Trophoblast cell (in vitro differentiated cells and primary cell): ENCODE measurements at regions not wholly inside any gene's neighbourhood (a gene's known extent, or its start where the extent isn't known, plus 50 kb on each side); places are given as distances from the start of the nearest gene placed in this dataset.

Experiments
- DNase-seq, 2 donors: peaks; one replicate each; pipeline ENCODE4 v3.0.0-alpha.2; 2016
- H2AFZ ChIP-seq: 2 replicates; pipeline ENCODE4 v1.6.1; 2013; ENCODE audit warnings: low read length, moderate library complexity, mild to moderate bottlenecking; ENCODE audit not compliant: insufficient read depth, poor library complexity
- H2AK5ac ChIP-seq: 2 replicates; pipeline ENCODE4 v1.6.1; 2013; ENCODE audit warnings: mild to moderate bottlenecking, low read length
- H2BK120ac ChIP-seq: 2 replicates; pipeline ENCODE4 v1.6.1; 2013; ENCODE audit warnings: low read length, mild to moderate bottlenecking, moderate library complexity; ENCODE audit not compliant: insufficient read depth, poor library complexity
- H2BK12ac ChIP-seq: 2 replicates; pipeline ENCODE4 v1.6.1; 2013; ENCODE audit warnings: mild to moderate bottlenecking, low read length, moderate library complexity
- H2BK5ac ChIP-seq: 2 replicates; pipeline ENCODE4 v1.6.1; 2013; ENCODE audit warnings: low read length, low read depth, moderate library complexity, mild to moderate bottlenecking; ENCODE audit not compliant: poor library complexity
- H3K14ac ChIP-seq: 2 replicates; pipeline ENCODE4 v1.6.1; 2013; ENCODE audit warnings: mild to moderate bottlenecking, low read length
- H3K18ac ChIP-seq: 2 replicates; pipeline ENCODE4 v1.6.1; 2013; ENCODE audit warnings: mild to moderate bottlenecking, low read length
- H3K23ac ChIP-seq: 2 replicates; pipeline ENCODE4 v1.6.1; 2013; ENCODE audit warnings: low read length
- H3K27ac ChIP-seq: 2 replicates; pipeline ENCODE4 v1.5.1; 2013; ENCODE audit warnings: low read depth, mild to moderate bottlenecking, inconsistent platforms, low read length, moderate library complexity
- H3K27me3 ChIP-seq: 2 replicates; pipeline ENCODE4 v1.6.1; 2013; ENCODE audit warnings: inconsistent platforms, mild to moderate bottlenecking, low read length, moderate library complexity; ENCODE audit not compliant: insufficient read depth
- H3K36me3 ChIP-seq, 2 experiments: 1 replicate in 1 of 2; 2 replicates in 1 of 2; pipeline ENCODE4 v1.6.1; 2013; ENCODE audit warnings: low read length in 2 of 2, mild to moderate bottlenecking in 2 of 2, moderate library complexity in 1 of 2; ENCODE audit not compliant: insufficient read depth in 2 of 2, control insufficient read depth in 1 of 2
- H3K4ac ChIP-seq: 2 replicates; pipeline ENCODE4 v1.6.1; 2013; ENCODE audit warnings: low read depth, mild to moderate bottlenecking, low read length, moderate library complexity
- H3K4me1 ChIP-seq, 2 experiments: 1 replicate in 1 of 2; 2 replicates in 1 of 2; pipeline ENCODE4 v1.6.1; 2013; ENCODE audit warnings: low read length in 2 of 2, mild to moderate bottlenecking in 2 of 2, moderate library complexity in 1 of 2; ENCODE audit not compliant: insufficient read depth in 2 of 2, control insufficient read depth in 1 of 2
- H3K4me2 ChIP-seq: 2 replicates; pipeline ENCODE4 v1.6.1; 2013; ENCODE audit warnings: inconsistent platforms, mild to moderate bottlenecking, low read length, moderate library complexity
- H3K4me3 ChIP-seq: 2 replicates; pipeline ENCODE4 v1.5.1; 2013; ENCODE audit warnings: mild to moderate bottlenecking, low read depth, low read length, inconsistent platforms
- H3K79me1 ChIP-seq: one replicate; pipeline ENCODE4 v1.6.1; 2013; ENCODE audit warnings: low read length
- H3K79me2 ChIP-seq: 2 replicates; pipeline ENCODE4 v1.6.1; 2013; ENCODE audit warnings: low read length, mild to moderate bottlenecking; ENCODE audit not compliant: control insufficient read depth, insufficient read depth, poor library complexity
- H3K9ac ChIP-seq: 2 replicates; pipeline ENCODE4 v1.6.1; 2013; ENCODE audit warnings: mild to moderate bottlenecking, low read length
- H3K9me3 ChIP-seq: 2 replicates; pipeline ENCODE4 v1.6.1; 2013; ENCODE audit warnings: low read depth, mild to moderate bottlenecking, control low read depth, inconsistent platforms, low read length; ENCODE audit not compliant: insufficient read depth
- H4K12ac ChIP-seq: 2 replicates; pipeline ENCODE4 v1.6.1; 2013; ENCODE audit warnings: low read depth, mild to moderate bottlenecking, low read length, moderate library complexity
- H4K8ac ChIP-seq: 2 replicates; pipeline ENCODE4 v1.6.1; 2013; ENCODE audit warnings: low read depth, mild to moderate bottlenecking, low read length, moderate library complexity
- H4K91ac ChIP-seq: one replicate; pipeline ENCODE4 v1.6.1; 2013; ENCODE audit warnings: low read depth, mild to moderate bottlenecking, low read length, moderate library complexity
- WGBS: extraction: QIAGEN DNeasy Blood & Tissue Kit; methylation state at CpG from one replicate; pipeline ENCODE4 v1.1.7; 2013; ENCODE audit warnings: missing lambda C conversion rate; ENCODE audit not compliant: insufficient read length, insufficient coverage; ENCODE audit errors: extremely low coverage; 5-methylcytosine and 5-hydroxymethylcytosine counted together

GRCh38 chr13:70235565-70235964 is 127.3 kb upstream of the KLHL1 start:
- no peak overlapping the region for H3K27ac ChIP-seq
- H3K4me1 ChIP-seq = no peaks in the 10 kb centered on the region
- no peaks in the 10 kb centered on the region for H3K36me3 ChIP-seq
- no peak overlapping the region for H3K18ac ChIP-seq
- H3K79me1 ChIP-seq = no peaks in the 10 kb centered on the region
- H3K4me3 ChIP-seq = no peak overlapping the region
- no peak for DNase-seq
- H4K91ac ChIP-seq = no peak overlapping the region
- H3K4me2 ChIP-seq = no peak overlapping the region
- no peak overlapping the region for H4K12ac ChIP-seq
- H3K79me2 ChIP-seq = no peaks in the 10 kb centered on the region
- H3K9me3 ChIP-seq = peaks cover 3% of the 10 kb centered on the region
- no peak overlapping the region for H3K4ac ChIP-seq
- H3K9ac ChIP-seq = no peak overlapping the region
- H2BK12ac ChIP-seq = no peak overlapping the region
- no peak overlapping the region for H2AFZ ChIP-seq
- no peak overlapping the region for H3K14ac ChIP-seq
- H4K8ac ChIP-seq = no peak overlapping the region
- H2BK120ac ChIP-seq = no peak overlapping the region
- no peak overlapping the region for H2BK5ac ChIP-seq
- H3K23ac ChIP-seq = no peak overlapping the region
- no CpG with 5 or more reads among the region's 2 CpGs for WGBS
- H2AK5ac ChIP-seq = no peak overlapping the region
- H3K27me3 ChIP-seq = no peaks in the 10 kb centered on the region

- Histone ChIP-seq H3K79me2 (no peaks in the 10 kb centered on the region), H3K4me2 (no peak overlapping the region), H2BK120ac (no peak overlapping the region), H2BK5ac (no peak overlapping the region), H3K9me3 (no peaks in the 10 kb centered on the region), H2BK12ac (no peak overlapping the region), H3K23ac (no peak overlapping the region), H3K4ac (no peak overlapping the region), H3K4me1 (no peaks in the 10 kb centered on the region), H3K14ac (no peak overlapping the region), H2AFZ (no peak overlapping the region), H3K27ac (no peak overlapping the region), H4K8ac (no peak overlapping the region), H3K9ac (no peak overlapping the region), H2AK5ac (no peak overlapping the region), H3K18ac (no peak overlapping the region), H3K4me3 (no peak overlapping the region), H3K79me1 (no peaks in the 10 kb centered on the region), H4K12ac (no peak overlapping the region), H3K36me3 (no peaks in the 10 kb centered on the region), H4K91ac (no peak overlapping the region), H3K27me3 (no peaks in the 10 kb centered on the region)
- no peak for DNase-seq
- WGBS = no CpG with 5 or more reads among the region's 6 CpGs
These were observed 115.7 kb upstream of the KLHL1 start for GRCh38 chr13:70223911-70224310.

- H2AFZ ChIP-seq = no peak overlapping the region
- no peak overlapping the region for H2BK120ac ChIP-seq
- no peak overlapping the region for H3K4ac ChIP-seq
- no peak overlapping the region for H3K4me3 ChIP-seq
- no peaks in the 10 kb centered on the region for H3K79me2 ChIP-seq
- no peak overlapping the region for H3K23ac ChIP-seq
- H3K4me1 ChIP-seq = no peaks in the 10 kb centered on the region
- no peak overlapping the region for H2BK5ac ChIP-seq
- no peaks in the 10 kb centered on the region for H3K27me3 ChIP-seq
- WGBS = no CpG with 5 or more reads among the region's 2 CpGs
- H2AK5ac ChIP-seq = no peak overlapping the region
- DNase-seq = no peak
- H3K79me1 ChIP-seq = no peaks in the 10 kb centered on the region
- no peaks in the 10 kb centered on the region for H3K36me3 ChIP-seq
- H4K8ac ChIP-seq = no peak overlapping the region
- no peak overlapping the region for H2BK12ac ChIP-seq
- no peak overlapping the region for H3K9ac ChIP-seq
- no peaks in the 10 kb centered on the region for H3K9me3 ChIP-seq
- H4K12ac ChIP-seq = no peak overlapping the region
- H3K18ac ChIP-seq = no peak overlapping the region
- no peak overlapping the region for H3K14ac ChIP-seq
- no peak overlapping the region for H4K91ac ChIP-seq
- no peak overlapping the region for H3K4me2 ChIP-seq
- H3K27ac ChIP-seq = no peak overlapping the region
These were observed 114.7 kb upstream of the KLHL1 start for GRCh38 chr13:70222926-70223325.

GRCh38 chr13:70218618-70219017 is 110.4 kb upstream of the KLHL1 start:
- Histone ChIP-seq H3K27me3 (no peaks in the 10 kb centered on the region), H3K79me2 (no peaks in the 10 kb centered on the region), H4K91ac (no peak overlapping the region), H3K4me3 (no peak overlapping the region), H3K23ac (no peak overlapping the region), H3K14ac (no peak overlapping the region), H3K4me1 (no peaks in the 10 kb centered on the region), H2BK12ac (no peak overlapping the region), H2BK120ac (no peak overlapping the region), H3K27ac (no peak overlapping the region), H3K36me3 (no peaks in the 10 kb centered on the region), H3K4ac (no peak overlapping the region), H3K18ac (no peak overlapping the region), H4K8ac (no peak overlapping the region), H3K9ac (no peak overlapping the region), H3K79me1 (no peaks in the 10 kb centered on the region), H4K12ac (no peak overlapping the region), H2AFZ (no peak overlapping the region), H3K9me3 (no peaks in the 10 kb centered on the region), H2BK5ac (no peak overlapping the region), H3K4me2 (no peak overlapping the region), H2AK5ac (no peak overlapping the region)
- no peak for DNase-seq
- no CpG with 5 or more reads among the region's 3 CpGs for WGBS
